Stimulated activated CD4-positive, alpha-beta T cell treated with anti-CD3 and anti-CD28 coated beads, Interleukin-15, amount 100 ng/mL, for 48 hours (primary cell): ENCODE measurements at regions not wholly inside any gene's neighbourhood (a gene's known extent, or its start where the extent isn't known, plus 50 kb on each side); places are given as distances from the start of the nearest gene placed in this dataset.

ENCODE experiments used
- DNase-seq, 2 donors: peaks; one replicate each; pipeline ENCODE4 v3.0.0-alpha.2; 2020; ENCODE audit warnings: low read depth in 2 of 2

GRCh38 chr2:18889565-18890332, 300.4 kb upstream of the NT5C1B start:
- no peak for DNase-seq

GRCh38 chr2:18885457-18885856, 296.1 kb upstream of the NT5C1B start:
- DNase-seq = no peak

DNA sequence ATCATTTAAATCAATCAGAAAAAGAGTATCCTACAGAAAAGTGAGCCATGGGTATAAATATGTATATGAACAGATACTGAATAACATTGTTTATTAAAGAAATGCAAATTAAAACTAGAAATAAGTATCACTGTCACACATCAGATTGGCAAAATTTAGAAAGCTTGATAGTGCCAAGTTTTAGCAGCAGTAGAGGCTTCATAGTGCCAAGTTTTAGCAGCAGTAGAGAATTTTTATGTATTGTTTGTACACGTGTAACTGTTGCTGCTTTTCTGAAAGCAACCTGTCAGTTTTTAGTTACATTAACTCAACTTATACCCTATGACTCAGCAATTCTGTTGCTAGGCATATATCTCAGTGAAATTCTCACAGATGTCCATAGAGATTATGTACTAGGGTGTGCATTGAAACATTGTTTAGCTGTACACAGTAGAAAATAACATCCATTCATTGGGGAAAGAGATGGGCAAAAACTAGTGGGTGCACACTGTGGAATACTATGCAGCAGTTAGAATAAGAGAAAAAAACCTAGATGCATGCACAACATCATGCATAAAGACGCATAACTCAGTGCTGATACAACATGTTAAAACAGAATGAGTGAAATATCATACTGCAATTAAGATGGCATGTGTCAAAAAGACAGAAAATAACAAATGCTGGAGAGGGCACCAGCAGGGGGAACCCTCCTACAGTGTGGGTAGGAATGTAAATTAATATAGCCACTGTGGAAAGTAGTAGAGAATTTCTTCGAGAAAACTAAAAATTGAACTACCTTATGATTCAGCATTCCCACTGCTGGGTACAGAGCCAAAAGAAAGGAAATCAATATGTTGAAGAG, 294.5 kb upstream of the NT5C1B start:
- DNase-seq = no peak

DNA sequence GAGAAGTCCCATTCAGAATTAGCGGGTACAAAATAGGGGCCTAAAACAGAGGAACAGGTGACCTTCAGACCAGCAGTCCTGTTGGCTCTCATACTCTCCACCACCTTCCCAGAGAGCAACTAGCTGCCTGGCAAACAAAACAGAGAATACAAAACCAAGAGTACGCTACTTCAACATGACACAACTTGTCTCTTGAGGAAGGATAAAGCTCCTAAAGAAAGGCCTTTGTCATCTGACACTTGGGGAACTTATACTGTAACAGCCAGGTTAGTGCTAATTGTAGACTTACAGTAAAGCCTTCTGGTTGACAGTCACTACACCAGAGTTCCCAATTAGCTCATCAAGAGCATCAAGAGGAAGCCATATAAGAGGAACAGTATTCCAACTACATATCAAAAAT, 282.1 kb upstream of the NT5C1B start:
- no peak for DNase-seq

GRCh38 chr2:18870307-18870706, 280.9 kb upstream of the NT5C1B start:
- DNase-seq = no peak

DNA sequence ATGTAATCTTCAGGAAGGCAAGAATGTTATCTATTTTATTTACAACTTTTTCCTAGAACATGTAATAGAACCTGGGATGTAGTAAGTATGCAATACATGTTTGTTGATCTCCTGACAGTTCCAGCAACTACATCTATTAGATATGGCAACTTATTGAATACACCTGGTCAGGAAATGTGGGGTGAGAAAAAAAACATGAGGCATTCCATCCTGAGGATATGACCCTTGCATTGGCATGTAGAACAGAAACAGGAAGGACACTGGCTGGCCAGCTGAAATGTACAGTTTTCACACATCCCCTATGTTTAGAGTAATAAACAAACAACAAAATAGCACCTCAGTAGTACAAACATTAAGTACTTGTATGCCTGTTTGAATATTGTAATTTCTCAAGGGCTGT, 272.6 kb upstream of the NT5C1B start:
- DNase-seq = no peak

GRCh38 chr2:18860179-18860578, 270.8 kb upstream of the NT5C1B start:
- no peak for DNase-seq

- no peak for DNase-seq
Measured at GRCh38 chr2:18856765-18857164, 267.4 kb upstream of the NT5C1B start.

DNA sequence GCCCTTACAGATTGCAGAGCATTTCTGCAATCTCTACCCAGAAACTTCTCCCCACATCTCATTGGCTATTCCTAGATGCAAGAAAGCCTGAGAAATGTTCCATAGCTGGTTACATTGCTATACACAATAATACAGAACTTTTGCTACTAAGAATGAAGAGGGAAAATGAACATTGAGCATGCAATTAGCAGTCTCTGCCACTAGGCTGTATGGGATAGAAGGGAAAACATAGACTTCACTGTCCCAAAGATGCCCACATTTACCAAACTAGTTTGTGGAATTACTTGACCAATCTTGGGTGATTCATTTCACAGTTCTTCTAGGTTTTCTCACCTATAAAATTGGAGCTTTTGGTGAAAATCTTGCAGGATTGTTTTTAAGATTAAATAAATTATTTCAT, 265.7 kb upstream of the NT5C1B start:
- no peak for DNase-seq

DNA sequence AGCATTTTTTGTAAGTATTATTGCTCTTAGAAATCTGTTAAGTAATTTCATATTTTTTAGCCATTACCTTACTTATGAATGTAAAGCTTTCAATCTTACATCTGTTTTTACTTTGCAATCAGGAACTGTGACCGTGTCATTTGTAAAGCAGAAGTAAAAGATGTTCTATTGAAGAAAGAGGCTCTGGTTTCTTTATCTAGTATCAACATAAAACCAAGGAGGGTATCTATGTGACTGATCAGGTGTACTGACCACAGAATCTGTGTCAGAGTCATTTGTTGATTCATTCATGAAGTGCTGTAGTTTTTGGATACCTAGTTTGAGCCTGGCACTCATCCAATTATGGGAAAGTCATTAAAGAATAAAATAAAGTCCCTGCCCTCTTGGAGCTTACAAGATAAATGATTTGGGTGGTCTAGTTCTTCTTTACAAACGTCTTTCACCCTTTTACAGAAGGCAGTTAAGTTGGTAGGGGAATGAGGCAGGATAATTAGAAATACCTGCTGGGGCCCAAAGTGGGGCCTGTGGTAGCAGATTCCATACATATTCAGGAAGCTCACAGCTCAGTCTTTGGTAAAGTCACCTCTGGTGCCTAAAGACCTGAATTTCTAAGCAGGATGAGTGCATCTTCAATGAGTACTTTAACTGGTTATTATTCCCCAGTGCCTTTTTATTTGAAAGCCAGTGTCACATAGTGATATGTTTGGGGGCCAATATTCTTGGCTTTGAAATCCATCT, 260.6 kb upstream of the NT5C1B start:
- no peak for DNase-seq

- no peak for DNase-seq
Measured at GRCh38 chr2:18848646-18849045, 259.3 kb upstream of the NT5C1B start.

DNA sequence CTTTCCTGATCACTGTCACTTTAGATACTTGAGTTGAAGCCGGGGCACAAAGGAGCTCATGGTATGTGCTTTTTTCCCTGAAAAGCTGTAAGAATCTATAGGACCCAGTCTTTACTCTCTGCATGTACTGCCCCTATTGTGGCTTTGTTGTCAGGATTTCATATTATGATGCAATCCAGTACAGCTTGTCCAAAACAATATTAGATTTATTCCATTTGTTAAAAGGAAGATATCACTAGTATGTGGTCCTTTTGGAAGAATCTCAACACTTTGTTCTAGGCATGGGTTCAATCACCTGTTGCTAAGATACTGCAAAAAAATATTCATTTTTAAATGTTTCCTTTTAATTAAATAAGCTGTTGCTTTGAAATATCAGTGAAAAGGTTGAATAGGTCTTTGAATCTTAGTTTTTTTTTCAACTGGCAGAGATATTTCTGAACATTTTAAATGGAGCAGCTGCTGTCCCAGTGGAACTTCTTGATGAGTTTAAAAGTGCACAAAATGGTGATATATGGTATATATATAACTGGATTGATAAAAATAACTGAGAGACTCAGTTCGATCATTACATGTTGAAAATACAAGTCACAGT, 256.6 kb upstream of the NT5C1B start:
- no peak for DNase-seq

DNA sequence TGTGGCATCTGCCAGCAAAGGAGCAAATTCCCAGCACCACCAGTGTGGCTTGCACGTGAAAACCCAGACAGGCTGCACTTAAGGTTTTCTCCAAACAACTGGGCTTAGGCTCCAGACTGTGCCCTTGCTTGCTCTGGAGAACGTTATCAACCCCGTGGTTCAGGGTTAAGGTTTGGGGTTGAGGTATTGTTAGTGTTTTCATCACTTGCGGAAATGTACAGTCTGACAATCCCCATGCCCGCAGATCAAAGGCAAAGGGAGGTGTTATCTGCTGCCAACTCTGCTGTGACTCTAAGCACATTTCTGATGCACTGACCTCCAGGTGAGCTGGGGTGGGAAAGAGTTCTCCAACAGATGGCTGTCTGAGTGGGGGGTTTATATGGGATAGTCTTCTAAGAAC, 253.5 kb upstream of the NT5C1B start:
- DNase-seq = no peak

- DNase-seq = no peak
Measured at GRCh38 chr2:18841248-18842150, 252.1 kb upstream of the NT5C1B start.

DNA sequence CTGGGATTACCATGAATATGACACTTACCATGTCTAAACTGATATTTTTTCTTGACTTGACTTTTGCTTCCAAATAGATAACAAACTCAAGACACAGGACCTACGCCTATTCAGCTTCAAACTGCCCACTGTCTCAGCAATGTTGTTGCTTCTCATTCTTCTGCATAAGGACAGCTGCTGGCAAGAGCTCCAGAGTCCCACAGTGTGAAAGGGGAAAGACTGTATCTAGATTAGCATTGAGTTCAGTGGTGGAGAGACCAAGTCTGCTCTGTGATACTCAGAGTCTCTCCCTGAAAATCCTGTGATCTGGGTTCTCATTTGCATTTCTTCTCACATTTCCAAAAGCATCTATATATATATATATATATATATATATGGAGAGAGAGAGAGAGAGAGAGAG, 247.9 kb upstream of the NT5C1B start:
- no peak for DNase-seq

DNA sequence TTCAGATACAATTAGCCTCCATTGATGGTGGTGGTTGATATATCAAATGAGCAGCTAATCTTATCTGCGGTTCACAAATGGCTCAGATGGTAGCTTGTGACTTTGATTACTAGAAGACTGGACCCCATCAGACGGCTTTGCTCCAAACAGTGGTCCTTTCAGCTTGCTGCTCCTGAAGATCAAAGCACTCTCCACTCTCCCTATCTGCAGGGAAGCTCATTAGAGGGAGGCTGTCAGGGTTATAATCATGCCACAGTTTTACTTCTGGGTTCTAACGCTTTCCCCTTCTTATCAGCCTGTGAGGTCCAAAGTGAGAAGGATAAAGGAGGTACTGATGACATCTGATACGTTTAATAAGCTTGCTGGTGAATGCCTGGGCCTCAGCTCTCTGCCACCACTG, 247.1 kb upstream of the NT5C1B start:
- no peak for DNase-seq

DNA sequence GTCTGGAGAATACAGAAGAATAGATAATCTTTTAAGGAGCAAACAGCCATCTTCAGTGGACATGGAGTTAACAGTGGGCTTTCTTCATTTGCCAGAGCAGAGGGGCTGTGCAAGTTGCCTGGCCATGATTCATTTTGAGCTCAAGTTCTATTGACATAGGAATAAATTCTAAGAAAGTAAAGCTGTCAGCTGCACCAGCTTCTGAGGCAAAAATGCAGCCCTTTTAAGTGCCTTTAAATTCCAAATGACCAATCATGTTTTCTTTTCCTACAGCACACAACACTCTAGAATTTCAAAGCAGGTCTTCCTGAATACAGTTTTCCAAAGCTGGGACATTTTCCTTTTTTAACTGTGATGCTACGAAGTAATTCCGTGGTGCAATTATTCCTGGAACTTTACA, 246.4 kb upstream of the NT5C1B start:
- no peak for DNase-seq

- no peak for DNase-seq
Measured at GRCh38 chr2:18834341-18834740, 245.0 kb upstream of the NT5C1B start.

DNA sequence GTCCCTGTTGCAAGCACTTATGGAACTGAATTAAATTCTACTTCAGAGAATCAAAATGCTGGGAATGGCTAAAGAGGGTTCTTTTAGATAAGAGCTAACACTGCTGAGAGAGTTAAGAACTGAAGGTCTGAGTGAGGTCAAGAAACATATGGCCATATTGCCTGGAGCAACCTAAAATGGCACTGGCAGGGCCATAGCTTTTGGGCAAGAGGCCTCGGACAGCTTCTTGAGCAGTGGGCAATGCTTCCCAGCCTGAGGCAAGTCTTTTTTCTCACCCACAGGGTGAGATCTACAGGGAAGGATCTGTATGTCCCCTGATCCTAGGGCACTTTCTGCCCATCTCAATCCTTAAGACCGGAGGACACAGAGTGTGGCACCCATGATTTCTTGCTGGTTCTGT, 244.6 kb upstream of the NT5C1B start:
- DNase-seq = no peak

DNA sequence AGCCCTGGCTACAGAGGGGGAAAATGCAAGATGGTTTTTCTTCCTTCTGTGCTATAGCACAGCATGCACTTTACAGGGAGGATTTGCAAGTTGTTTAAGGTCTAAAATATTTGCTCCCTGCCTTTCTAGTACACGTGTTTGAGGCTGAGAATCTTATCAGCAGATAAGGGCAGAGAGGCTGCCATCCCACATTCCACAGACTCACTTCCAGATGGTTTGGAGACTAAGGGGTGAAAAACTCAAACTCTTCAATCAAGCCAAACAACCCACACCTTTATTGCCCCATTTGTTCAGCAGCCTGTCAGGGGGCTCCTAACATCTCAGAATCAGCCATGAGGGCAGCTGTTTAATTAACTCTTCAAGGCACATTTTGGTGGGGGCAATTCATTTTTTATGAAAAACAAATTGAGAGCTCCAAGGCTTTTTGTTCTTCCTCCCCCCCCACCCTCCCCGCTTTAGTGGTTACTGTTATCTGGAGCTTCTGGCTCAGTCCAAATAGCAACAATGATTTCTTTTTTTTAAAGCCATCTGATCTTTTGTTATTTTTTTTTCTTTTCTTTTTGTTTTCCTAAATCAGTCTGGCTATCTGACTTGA, 242.6 kb upstream of the NT5C1B start:
- DNase-seq = no peak

GRCh38 chr2:18830962-18831361, 241.6 kb upstream of the NT5C1B start:
- DNase-seq = no peak
